H1 (cell line): ENCODE measurements at regions not wholly inside any gene's neighbourhood (a gene's known extent, or its start where the extent isn't known, plus 50 kb on each side); places are given as distances from the start of the nearest gene placed in this dataset.

Experiments
- CTCF ChIA-PET: fragments of 300-600 bp; sonication (Branson Sonifier 250); formaldehyde crosslinking; loops from one replicate; lab custom pipeline; 2021; ENCODE audit not compliant: partially characterized antibody; lab: Charles Lee
- POLR2A ChIA-PET: fragments of 300-600 bp; sonication (Branson Sonifier 250); formaldehyde crosslinking; loops from one replicate; lab custom pipeline; 2021; ENCODE audit warnings: inconsistent platforms; ENCODE audit not compliant: partially characterized antibody; lab: Charles Lee
- DNase-seq, 2 experiments: peaks; one replicate each; pipeline versions ENCODE4 v3.0.0 to v3.0.0-alpha.2; 2010 to 2022; ENCODE audit warnings: low spot score in 2 of 2, low read depth in 1 of 2, mixed read lengths in 1 of 2
- FAIRE-seq: peaks from 2 replicates; lab custom pipeline; 2011; peaks lifted over from hg19 to GRCh38; lab: Jason Lieb, UNC
- H2AFZ ChIP-seq: 2 replicates; pipeline ENCODE4 v1.8.1; 2012; ENCODE audit warnings: low read length, inconsistent platforms
- H2AK5ac ChIP-seq: 2 replicates; pipeline ENCODE4 v1.6.1; 2013; ENCODE audit warnings: low read depth, low read length
- H2BK120ac ChIP-seq: replicated peaks from 2 replicates; pipeline ENCODE3; 2013; ENCODE audit warnings: low read depth, low read length, inconsistent platforms
- H2BK12ac ChIP-seq: 2 replicates; pipeline ENCODE4 v1.6.1; 2013; ENCODE audit warnings: low read depth, low read length
- H2BK15ac ChIP-seq: 2 replicates; pipeline ENCODE4 v1.6.1; 2013; ENCODE audit warnings: low read length
- H2BK20ac ChIP-seq: 2 replicates; pipeline ENCODE4 v1.6.1; 2013; ENCODE audit warnings: low read length
- H2BK5ac ChIP-seq: 2 replicates; pipeline ENCODE4 v1.6.1; 2013; ENCODE audit warnings: low read depth, low read length
- H3K14ac ChIP-seq: 2 replicates; pipeline ENCODE4 v1.6.1; 2013; ENCODE audit warnings: inconsistent platforms; ENCODE audit not compliant: insufficient read length
- H3K18ac ChIP-seq: 2 replicates; pipeline ENCODE4 v1.6.1; 2013; ENCODE audit warnings: low read length; ENCODE audit errors: extremely low read depth
- H3K23ac ChIP-seq: 2 replicates; pipeline ENCODE4 v1.6.1; 2013; ENCODE audit warnings: inconsistent platforms; ENCODE audit not compliant: insufficient read length
- H3K23me2 ChIP-seq: 2 replicates; pipeline ENCODE4 v1.6.1; 2013; ENCODE audit warnings: low read depth, low read length
- H3K27ac ChIP-seq: 2 replicates; pipeline ENCODE4 v1.6.1; 2011; ENCODE audit warnings: low read depth, low read length, inconsistent platforms
- H3K27me3 ChIP-seq, 4 experiments: replicated peaks in 1 of 4; 1 replicate in 1 of 4; 2 replicates in 3 of 4; pipeline versions ENCODE4 v1.6.1 to v1.8.1; 2011 to 2013; ENCODE audit warnings: low read length in 3 of 4, mild to moderate bottlenecking in 3 of 4, inconsistent platforms in 2 of 4, mixed read lengths in 2 of 4, moderate library complexity in 1 of 4; ENCODE audit not compliant: control insufficient read depth in 3 of 4, insufficient read depth in 3 of 4; ENCODE audit errors: extremely low read depth in 1 of 4
- H3K36me3 ChIP-seq, 4 experiments: 2 replicates each; pipeline versions ENCODE4 v1.6.1 to v1.8.1; 2011 to 2013; ENCODE audit warnings: mild to moderate bottlenecking in 4 of 4, low read length in 3 of 4, moderate library complexity in 2 of 4, control low read depth in 1 of 4, inconsistent platforms in 1 of 4; ENCODE audit not compliant: insufficient read depth in 4 of 4, control insufficient read depth in 2 of 4
- H3K4ac ChIP-seq: replicated peaks from 2 replicates; pipeline ENCODE3; 2013; ENCODE audit warnings: low read length, low read depth, mixed read lengths, inconsistent platforms; ENCODE audit not compliant: insufficient read length
- H3K4me1 ChIP-seq, 4 experiments: replicated peaks in 1 of 4; 1 replicate in 1 of 4; 2 replicates in 3 of 4; pipeline versions ENCODE4 v1.6.1 to v1.8.1; 2011 to 2013; ENCODE audit warnings: low read length in 3 of 4, inconsistent platforms in 2 of 4, mixed read lengths in 1 of 4; ENCODE audit not compliant: insufficient read depth in 4 of 4, control insufficient read depth in 3 of 4
- H3K4me2 ChIP-seq, 2 experiments: 2 replicates each; pipeline versions ENCODE4 v1.6.1 to v1.8.1; 2011 to 2013; ENCODE audit warnings: low read depth in 2 of 2, low read length in 2 of 2, control low read depth in 1 of 2, inconsistent platforms in 1 of 2, mild to moderate bottlenecking in 1 of 2; ENCODE audit not compliant: insufficient read depth in 1 of 2
- H3K4me3 ChIP-seq, 4 experiments: fragments of 200-600, 300-600 bp in 1 of 4; sonication (generic), shearing (Covaris generic), sonication (Bioruptor Twin) in 1 of 4; 2 replicates each; pipeline versions ENCODE4 v1.5.1 to v1.8.1; 2011 to 2016; ENCODE audit warnings: low read length in 4 of 4, low read depth in 3 of 4, control low read depth in 2 of 4, inconsistent platforms in 2 of 4, mild to moderate bottlenecking in 2 of 4, mixed read lengths in 1 of 4, moderate library complexity in 1 of 4; ENCODE audit not compliant: insufficient read depth in 2 of 4; ENCODE audit errors: extremely low read depth in 1 of 4
- H3K56ac ChIP-seq: replicated peaks from 2 replicates; pipeline ENCODE3; 2013; ENCODE audit warnings: low read depth, mild to moderate bottlenecking, mixed read lengths, low read length, inconsistent platforms; ENCODE audit not compliant: insufficient read length
- H3K79me1 ChIP-seq: 2 replicates; pipeline ENCODE4 v1.6.1; 2013; ENCODE audit warnings: low read depth, low read length, control low read depth
- H3K79me2 ChIP-seq, 2 experiments: 2 replicates each; pipeline versions ENCODE4 v1.6.1 to v1.8.1; 2012 to 2013; ENCODE audit warnings: low read length in 2 of 2, mild to moderate bottlenecking in 2 of 2, inconsistent platforms in 1 of 2; ENCODE audit not compliant: insufficient read depth in 2 of 2, control insufficient read depth in 1 of 2
- H3K9ac ChIP-seq, 4 experiments: replicated peaks in 1 of 4; 1 replicate in 1 of 4; 2 replicates in 3 of 4; pipeline versions ENCODE4 v1.6.1 to v1.8.1; 2011 to 2013; ENCODE audit warnings: low read depth in 3 of 4, low read length in 3 of 4, control low read depth in 2 of 4, mild to moderate bottlenecking in 2 of 4, moderate library complexity in 2 of 4, inconsistent platforms in 1 of 4; ENCODE audit errors: extremely low read depth in 1 of 4
- H3K9me3 ChIP-seq, 2 experiments: 2 replicates each; pipeline versions ENCODE4 v1.6.1 to v1.8.1; 2012 to 2013; ENCODE audit warnings: mild to moderate bottlenecking in 2 of 2, moderate library complexity in 2 of 2, control low read depth in 1 of 2, inconsistent platforms in 1 of 2, low read depth in 1 of 2, low read length in 1 of 2, mixed read lengths in 1 of 2; ENCODE audit not compliant: insufficient read depth in 2 of 2
- H4K20me1 ChIP-seq, 2 experiments: replicated peaks in 1 of 2; 2 replicates each; pipeline versions ENCODE3 to v1.8.1; 2011 to 2013; ENCODE audit warnings: inconsistent platforms in 2 of 2, low read length in 2 of 2, mild to moderate bottlenecking in 1 of 2; ENCODE audit not compliant: insufficient read depth in 2 of 2, control insufficient read depth in 1 of 2
- H4K5ac ChIP-seq: 2 replicates; pipeline ENCODE4 v1.6.1; 2013; ENCODE audit warnings: low read length, low read depth, mixed read lengths, inconsistent platforms; ENCODE audit not compliant: insufficient read length
- H4K8ac ChIP-seq: 2 replicates; pipeline ENCODE4 v1.8.0; 2013; ENCODE audit warnings: mild to moderate bottlenecking, moderate library complexity, low read length, inconsistent platforms; ENCODE audit not compliant: insufficient read depth; ENCODE audit errors: extremely low read depth
- H4K91ac ChIP-seq: replicated peaks from 2 replicates; pipeline ENCODE3; 2013; ENCODE audit warnings: low read length, mixed read lengths, inconsistent platforms; ENCODE audit not compliant: insufficient read length
- BCL11A ChIP-seq, 2 experiments: IDR thresholded peaks; one replicate each; pipeline ENCODE4 v1.6.1; 2011; ENCODE audit warnings: low read depth in 2 of 2, low read length in 2 of 2, mild to moderate bottlenecking in 2 of 2
- CBX5 ChIP-seq: fragments of 300-800, 300-1000 bp; sonication (generic); IDR thresholded peaks from 2 replicates; pipeline ENCODE4 v1.7.1; 2016; ENCODE audit warnings: antibody characterized with exemption, low read length, low read depth
- CHD1 ChIP-seq: IDR thresholded peaks from 2 replicates; pipeline ENCODE4 v1.6.1; 2012; ENCODE audit warnings: low read depth, low read length, improper control_type of control experiment
- HDAC2 ChIP-seq, 2 experiments: fragments of 300-600 bp in 1 of 2; sonication (generic) in 1 of 2; IDR thresholded peaks; 2 replicates each; pipeline ENCODE4 v1.6.1; 2011 to 2012; ENCODE audit warnings: low read depth in 2 of 2, low read length in 2 of 2, mild to moderate bottlenecking in 2 of 2, moderate library complexity in 2 of 2, borderline replicate concordance in 1 of 2, inconsistent platforms in 1 of 2
- JUN ChIP-seq: IDR thresholded peaks from 2 replicates; pipeline ENCODE4 v1.6.1; 2011; ENCODE audit warnings: low read depth, mild to moderate bottlenecking, improper control_type of control experiment, low read length
- KDM1A ChIP-seq: fragments of 200-600, 300-600 bp; sonication (generic); IDR thresholded peaks from 2 replicates; pipeline ENCODE4 v1.7.1; 2016; ENCODE audit warnings: mild to moderate bottlenecking, low read length, borderline replicate concordance
- KDM5A ChIP-seq: fragments of 200-600 bp; IDR thresholded peaks from 2 replicates; pipeline ENCODE4 v1.7.1; 2012; ENCODE audit warnings: mild to moderate bottlenecking, low read length, inconsistent platforms, mixed read lengths
- NANOG ChIP-seq: IDR thresholded peaks from 2 replicates; pipeline ENCODE4 v1.6.1; 2011; ENCODE audit warnings: low read length, low read depth, mild to moderate bottlenecking, inconsistent platforms; ENCODE audit not compliant: insufficient read depth, poor library complexity, severe bottlenecking
- PHF8 ChIP-seq: fragments of 200-600 bp; sonication (generic); conservative IDR thresholded peaks from 2 replicates; pipeline ENCODE4 v1.7.1; 2012; ENCODE audit warnings: low read depth, mild to moderate bottlenecking, inconsistent platforms, low read length, moderate library complexity
- SIN3A ChIP-seq, 2 experiments: IDR thresholded peaks in 1 of 2; conservative IDR thresholded peaks in 1 of 2; 2 replicates each; pipeline ENCODE4 v1.6.1; 2011 to 2012; ENCODE audit warnings: low read length in 2 of 2, improper control_type of control experiment in 1 of 2, low read depth in 1 of 2, mild to moderate bottlenecking in 1 of 2
- SP2 ChIP-seq: IDR thresholded peaks from 2 replicates; pipeline ENCODE4 v1.6.1; 2012; ENCODE audit warnings: mild to moderate bottlenecking, low read length, inconsistent platforms
- TCF12 ChIP-seq: IDR thresholded peaks from 2 replicates; pipeline ENCODE4 v1.6.1; 2011; ENCODE audit warnings: low read depth, mild to moderate bottlenecking, low read length
- WGBS, 2 experiments: shearing (Covaris generic) in 1 of 2; methylation state at CpG; one replicate each; pipeline versions ENCODE4 v1.1.6 to v1.1.7; 2013 to 2015; ENCODE audit warnings: low lambda C conversion rate in 2 of 2, mixed read lengths in 2 of 2, inconsistent platforms in 1 of 2, low coverage in 1 of 2, missing lambda C conversion rate in 1 of 2; ENCODE audit not compliant: insufficient replicate concordance in 2 of 2, insufficient coverage in 1 of 2, insufficient read length in 1 of 2; ENCODE audit errors: extremely low coverage in 1 of 2, missing lambda C conversion rate in 1 of 2; 5-methylcytosine and 5-hydroxymethylcytosine counted together

GRCh38 chr9:100884518-100884917, 144.0 kb upstream of the PLPPR1 start:
- H3K23ac ChIP-seq: no peak overlapping the region
- ChIA-PET CTCF (interaction anchor here (1.0 kb wide), 1 partner anchor 15 kb away, joined by 3 read pairs; no protein-coding TSS in a partner anchor), POLR2A (no interaction called here)
- DNase-seq (no peak), FAIRE-seq (no peak)
- no peak overlapping the region for H3K4me2 ChIP-seq
- no peak overlapping the region for H3K9ac ChIP-seq
- no peaks in the 10 kb centered on the region for H4K20me1 ChIP-seq
- H3K4me3 ChIP-seq: no peak overlapping the region
- H2BK20ac ChIP-seq: no peak overlapping the region
- no peaks in the 10 kb centered on the region for H3K4me1 ChIP-seq
- no peak overlapping the region for H4K8ac ChIP-seq
- no peaks in the 10 kb centered on the region; a peak in 1 of 8 replicates for H3K36me3 ChIP-seq
- no peak overlapping the region for H2AFZ ChIP-seq
- H3K27ac ChIP-seq: no peak overlapping the region
- no peak overlapping the region for H2BK5ac ChIP-seq
- H3K9me3 ChIP-seq: no peaks in the 10 kb centered on the region
- H3K4ac ChIP-seq: no peak overlapping the region
- TF ChIP-seq HDAC2 (IDR thresholded peaks at IDR 0.05; ENCODE audit: borderline replicate concordance in 1 of 2, low read depth in 2 of 2, low read length in 2 of 2) (no peak), NANOG (no peak), PHF8 (no peak), BCL11A (IDR thresholded peaks at IDR 0.05; ENCODE audit: low read depth in 2 of 2, low read length in 2 of 2) (no peak), CBX5 (no peak), SP2 (no peak), JUN (no peak), CHD1 (no peak), KDM1A (no peak), KDM5A (no peak), TCF12 (no peak), SIN3A (conservative IDR thresholded peaks at IDR 0.05 in 1 of 2, IDR thresholded peaks at IDR 0.05 in 1 of 2; ENCODE audit: low read depth in 1 of 2, low read length in 2 of 2) (no peak)
- no peak overlapping the region for H2BK120ac ChIP-seq
- H3K18ac ChIP-seq: no peak overlapping the region
- no peak overlapping the region for H4K91ac ChIP-seq
- H3K14ac ChIP-seq: no peak overlapping the region
- no peak overlapping the region for H4K5ac ChIP-seq
- H3K27me3 ChIP-seq: no peaks in the 10 kb centered on the region
- no peaks in the 10 kb centered on the region for H3K79me1 ChIP-seq
- H2BK15ac ChIP-seq: no peak overlapping the region
- no peak overlapping the region for H2AK5ac ChIP-seq
- H3K23me2 ChIP-seq: no peaks in the 10 kb centered on the region
- H3K56ac ChIP-seq: no peak overlapping the region
- H2BK12ac ChIP-seq: no peak overlapping the region
- H3K79me2 ChIP-seq: no peaks in the 10 kb centered on the region
- 89% methylated on average over 4 of the region's 4 CpGs; no CpG with 5 or more reads in 1 of the 2 experiments for WGBS, 2 experiments
